ENCODE measurements at regions not wholly inside any gene's neighbourhood (a gene's known extent, or its start where the extent isn't known, plus 50 kb on each side); places are given as distances from the start of the nearest gene placed in this dataset.

DNA sequence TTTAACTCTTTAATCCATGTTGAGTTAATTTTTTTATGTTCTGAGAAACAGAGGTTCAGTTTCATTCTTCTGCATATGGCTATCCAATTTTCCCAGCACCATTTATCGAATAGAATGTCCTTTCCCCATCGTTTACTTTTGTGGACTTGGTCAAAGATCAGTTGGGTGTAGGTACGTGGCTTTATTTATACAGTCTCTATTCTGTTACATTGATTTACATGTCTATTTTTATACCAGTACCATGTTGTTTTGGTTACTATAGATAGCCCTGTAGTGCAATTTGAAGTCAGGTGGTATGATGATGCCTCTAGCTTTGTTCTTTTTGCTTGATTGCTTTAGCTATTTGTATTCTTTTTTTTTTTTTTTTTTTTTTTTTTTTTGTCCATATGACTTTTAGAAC is 462.0 kb downstream of the HTR1A start:
- H3K9me3 ChIP-seq (ENCODE audit: control insufficient read depth in 1 of 2, low read length in 2 of 2), result peaks cover 0 to 4% of the 10 kb centered on the region in 2 donors
- no peak overlapping the region for H3K27ac Mint-ChIP-seq
- no peaks in the 10 kb centered on the region for H3K36me3 ChIP-seq (ENCODE audit: insufficient read depth, low read length)
- POLR2A ChIA-PET (ENCODE audit: partially characterized antibody), result interaction anchor here (0.7 kb wide), 1 partner anchor 486 kb away, joined by 3 read pairs; no protein-coding TSS in a partner anchor
- H3K27ac ChIP-seq (ENCODE audit: low read depth, low read length), result no peak overlapping the region
- H3K4me3 ChIP-seq (ENCODE audit: low read length in 2 of 2), result no peak overlapping the region
- peaks cover 0 to 7% (median 5%) of the 10 kb centered on the region in 8 donors for H3K9me3 Mint-ChIP-seq
- no peaks in the 10 kb centered on the region for H3K27me3 Mint-ChIP-seq
- no peak for DNase-seq
- no peaks in the 10 kb centered on the region for H3K36me3 Mint-ChIP-seq
- H3K4me1 Mint-ChIP-seq, result no peaks in the 10 kb centered on the region
- no peaks in the 10 kb centered on the region for H3K4me1 ChIP-seq (ENCODE audit: insufficient read depth, low read length)
- no peaks in the 10 kb centered on the region for H3K27me3 ChIP-seq (ENCODE audit: insufficient read depth, low read length)
- H3K4me3 Mint-ChIP-seq, result no peak overlapping the region
- intact Hi-C loops (cut with micrococcal nuclease), result no loop called here
- CTCF ChIA-PET (ENCODE audit: partially characterized antibody), result no interaction called here

DNA sequence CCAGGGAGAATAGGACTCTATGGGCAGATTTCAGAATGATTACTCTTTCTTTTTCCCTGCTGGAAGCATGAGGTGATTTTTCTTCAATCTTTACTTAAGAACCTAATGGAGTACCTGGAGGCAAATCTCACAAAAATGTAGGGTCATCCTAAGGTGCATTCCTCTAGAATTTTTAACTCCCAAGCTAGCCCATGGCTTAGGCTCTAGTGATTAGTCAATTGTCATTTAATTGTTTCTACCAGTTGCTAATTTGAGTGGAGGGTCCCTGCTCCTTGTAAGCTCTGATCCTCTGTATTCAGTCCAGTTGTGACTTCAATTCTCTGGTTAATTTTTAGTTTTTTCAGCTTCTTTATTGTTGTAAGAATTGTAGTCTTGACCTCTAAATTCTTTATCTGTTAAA is 467.0 kb downstream of the HTR1A start:
- no peaks in the 10 kb centered on the region for H3K9me3 ChIP-seq (ENCODE audit: control insufficient read depth in 1 of 2, low read length in 2 of 2)
- Mint-ChIP-seq H3K36me3 (no peaks in the 10 kb centered on the region), H3K9me3 (peaks cover 0 to 5% (median 3%) of the 10 kb centered on the region in 8 donors), H3K4me3 (no peak overlapping the region), H3K4me1 (no peaks in the 10 kb centered on the region), H3K27me3 (no peaks in the 10 kb centered on the region), H3K27ac (no peak overlapping the region)
- no peak overlapping the region for H3K4me3 ChIP-seq (ENCODE audit: low read length in 2 of 2)
- intact Hi-C loops (cut with micrococcal nuclease), result no loop called here
- H3K27me3 ChIP-seq (ENCODE audit: insufficient read depth, low read length), result no peaks in the 10 kb centered on the region
- no peaks in the 10 kb centered on the region for H3K36me3 ChIP-seq (ENCODE audit: insufficient read depth, low read length)
- DNase-seq, result no peak
- H3K4me1 ChIP-seq (ENCODE audit: insufficient read depth, low read length), result no peaks in the 10 kb centered on the region
- POLR2A ChIA-PET (ENCODE audit: partially characterized antibody), result no interaction called here
- CTCF ChIA-PET (ENCODE audit: partially characterized antibody), result no interaction called here
- H3K27ac ChIP-seq (ENCODE audit: low read depth, low read length), result no peak overlapping the region

- Mint-ChIP-seq H3K9me3 (peaks cover 2 to 12% (median 5%) of the 10 kb centered on the region in 8 donors), H3K36me3 (no peaks in the 10 kb centered on the region), H3K4me1 (no peaks in the 10 kb centered on the region), H3K27ac (no peak overlapping the region), H3K4me3 (no peak overlapping the region), H3K27me3 (no peaks in the 10 kb centered on the region)
- H3K27ac ChIP-seq (ENCODE audit: low read depth, low read length), result no peak overlapping the region
- ChIA-PET CTCF (ENCODE audit: partially characterized antibody) (no interaction called here), POLR2A (ENCODE audit: partially characterized antibody) (no interaction called here)
- H3K36me3 ChIP-seq (ENCODE audit: insufficient read depth, low read length), result no peaks in the 10 kb centered on the region
- no peak for DNase-seq
- no peak overlapping the region for H3K4me3 ChIP-seq (ENCODE audit: low read length in 2 of 2)
- intact Hi-C loops (cut with micrococcal nuclease), result no loop called here
- no peaks in the 10 kb centered on the region for H3K9me3 ChIP-seq (ENCODE audit: control insufficient read depth in 1 of 2, low read length in 2 of 2)
- no peaks in the 10 kb centered on the region for H3K4me1 ChIP-seq (ENCODE audit: insufficient read depth, low read length)
- H3K27me3 ChIP-seq (ENCODE audit: insufficient read depth, low read length), result no peaks in the 10 kb centered on the region
These were observed 478.9 kb downstream of the HTR1A start for GRCh38 chr5:63483338-63483737.

GRCh38 chr5:63473335-63473967 is 488.8 kb downstream of the HTR1A start:
- H3K9me3 ChIP-seq (ENCODE audit: control insufficient read depth in 1 of 2, low read length in 2 of 2), result no peaks in the 10 kb centered on the region
- Mint-ChIP-seq H3K9me3 (peaks cover 0 to 13% (median 6%) of the 10 kb centered on the region in 8 donors), H3K36me3 (no peaks in the 10 kb centered on the region), H3K27me3 (no peaks in the 10 kb centered on the region), H3K27ac (no peak overlapping the region), H3K4me1 (no peaks in the 10 kb centered on the region), H3K4me3 (no peak overlapping the region)
- H3K4me3 ChIP-seq (ENCODE audit: low read length in 2 of 2), result no peak overlapping the region
- H3K27me3 ChIP-seq (ENCODE audit: insufficient read depth, low read length), result no peaks in the 10 kb centered on the region
- no peak for DNase-seq
- intact Hi-C loops (cut with micrococcal nuclease), result no loop called here
- POLR2A ChIA-PET (ENCODE audit: partially characterized antibody), result no interaction called here
- CTCF ChIA-PET (ENCODE audit: partially characterized antibody), result no interaction called here
- H3K4me1 ChIP-seq (ENCODE audit: insufficient read depth, low read length), result no peaks in the 10 kb centered on the region
- H3K27ac ChIP-seq (ENCODE audit: low read depth, low read length), result no peak overlapping the region
- no peaks in the 10 kb centered on the region for H3K36me3 ChIP-seq (ENCODE audit: insufficient read depth, low read length)

- Histone ChIP-seq H3K9me3 (ENCODE audit: control insufficient read depth in 1 of 2, low read length in 2 of 2) (no peaks in the 10 kb centered on the region), H3K27ac (ENCODE audit: low read depth, low read length) (no peak overlapping the region), H3K27me3 (ENCODE audit: insufficient read depth, low read length) (no peaks in the 10 kb centered on the region), H3K36me3 (ENCODE audit: insufficient read depth, low read length) (no peaks in the 10 kb centered on the region), H3K4me3 (ENCODE audit: low read length in 2 of 2) (no peak overlapping the region), H3K4me1 (ENCODE audit: insufficient read depth, low read length) (no peaks in the 10 kb centered on the region)
- Mint-ChIP-seq H3K36me3 (no peaks in the 10 kb centered on the region), H3K27me3 (no peaks in the 10 kb centered on the region), H3K27ac (no peak overlapping the region), H3K4me3 (no peak overlapping the region), H3K4me1 (no peaks in the 10 kb centered on the region), H3K9me3 (peaks cover 0 to 10% (median 2%) of the 10 kb centered on the region in 8 donors)
- ChIA-PET POLR2A (ENCODE audit: partially characterized antibody) (no interaction called here), CTCF (ENCODE audit: partially characterized antibody) (no interaction called here)
- no peak for DNase-seq
- intact Hi-C loops (cut with micrococcal nuclease), result no loop called here
These were observed 506.0 kb downstream of the HTR1A start for GRCh38 chr5:63456279-63456678.

GRCh38 chr5:63451188-63451587 is 511.1 kb downstream of the HTR1A start:
- Histone ChIP-seq H3K27me3 (ENCODE audit: insufficient read depth, low read length) (no peaks in the 10 kb centered on the region), H3K9me3 (ENCODE audit: control insufficient read depth in 1 of 2, low read length in 2 of 2) (no peaks in the 10 kb centered on the region), H3K4me3 (ENCODE audit: low read length in 2 of 2) (no peak overlapping the region), H3K4me1 (ENCODE audit: insufficient read depth, low read length) (no peaks in the 10 kb centered on the region), H3K27ac (ENCODE audit: low read depth, low read length) (no peak overlapping the region), H3K36me3 (ENCODE audit: insufficient read depth, low read length) (no peaks in the 10 kb centered on the region)
- Mint-ChIP-seq H3K4me3 (no peak overlapping the region), H3K9me3 (peaks cover 0 to 3% (median 0%) of the 10 kb centered on the region in 8 donors), H3K4me1 (no peaks in the 10 kb centered on the region), H3K27ac (no peak overlapping the region), H3K27me3 (no peaks in the 10 kb centered on the region), H3K36me3 (no peaks in the 10 kb centered on the region)
- ChIA-PET CTCF (ENCODE audit: partially characterized antibody) (no interaction called here), POLR2A (ENCODE audit: partially characterized antibody) (no interaction called here)
- no peak for DNase-seq
- intact Hi-C loops (cut with micrococcal nuclease), result no loop called here

GRCh38 chr5:63439537-63439936 is 522.7 kb downstream of the HTR1A start:
- no peak overlapping the region for H3K4me3 Mint-ChIP-seq
- ChIA-PET CTCF (ENCODE audit: partially characterized antibody) (no interaction called here), POLR2A (ENCODE audit: partially characterized antibody) (no interaction called here)
- intact Hi-C loops (cut with micrococcal nuclease), result no loop called here
- H3K9me3 ChIP-seq (ENCODE audit: control insufficient read depth in 1 of 2, low read length in 2 of 2), result no peaks in the 10 kb centered on the region
- no peak overlapping the region for H3K27ac Mint-ChIP-seq
- no peak overlapping the region for H3K27ac ChIP-seq (ENCODE audit: low read depth, low read length)
- H3K36me3 Mint-ChIP-seq, result no peaks in the 10 kb centered on the region
- no peaks in the 10 kb centered on the region for H3K27me3 ChIP-seq (ENCODE audit: insufficient read depth, low read length)
- no peak for DNase-seq
- no peaks in the 10 kb centered on the region for H3K4me1 ChIP-seq (ENCODE audit: insufficient read depth, low read length)
- H3K27me3 Mint-ChIP-seq, result no peaks in the 10 kb centered on the region
- H3K4me1 Mint-ChIP-seq, result no peaks in the 10 kb centered on the region
- peaks cover 0 to 18% (median 4%) of the 10 kb centered on the region in 8 donors for H3K9me3 Mint-ChIP-seq
- H3K36me3 ChIP-seq (ENCODE audit: insufficient read depth, low read length), result no peaks in the 10 kb centered on the region
- no peak overlapping the region for H3K4me3 ChIP-seq (ENCODE audit: low read length in 2 of 2)

GRCh38 chr5:63409737-63410136 is 552.5 kb downstream of the HTR1A start:
- Mint-ChIP-seq H3K27me3 (no peaks in the 10 kb centered on the region), H3K4me3 (no peak overlapping the region), H3K36me3 (no peaks in the 10 kb centered on the region), H3K27ac (no peak overlapping the region), H3K4me1 (no peaks in the 10 kb centered on the region), H3K9me3 (peaks cover 0 to 6% (median 0%) of the 10 kb centered on the region in 8 donors)
- H3K4me1 ChIP-seq (ENCODE audit: insufficient read depth, low read length), result no peaks in the 10 kb centered on the region
- CTCF ChIA-PET (ENCODE audit: partially characterized antibody), result no interaction called here
- no peaks in the 10 kb centered on the region for H3K27me3 ChIP-seq (ENCODE audit: insufficient read depth, low read length)
- no peak overlapping the region for H3K4me3 ChIP-seq (ENCODE audit: low read length in 2 of 2)
- intact Hi-C loops (cut with micrococcal nuclease), result no loop called here
- H3K27ac ChIP-seq (ENCODE audit: low read depth, low read length), result no peak overlapping the region
- POLR2A ChIA-PET (ENCODE audit: partially characterized antibody), result no interaction called here
- H3K36me3 ChIP-seq (ENCODE audit: insufficient read depth, low read length), result no peaks in the 10 kb centered on the region
- DNase-seq, result no peak
- H3K9me3 ChIP-seq (ENCODE audit: control insufficient read depth in 1 of 2, low read length in 2 of 2), result no peaks in the 10 kb centered on the region

Data from CD4-positive, alpha-beta memory T cell (primary cell).